ENCODE measurements at regions not wholly inside any gene's neighbourhood (a gene's known extent, or its start where the extent isn't known, plus 50 kb on each side); places are given as distances from the start of the nearest gene placed in this dataset.

DNA sequence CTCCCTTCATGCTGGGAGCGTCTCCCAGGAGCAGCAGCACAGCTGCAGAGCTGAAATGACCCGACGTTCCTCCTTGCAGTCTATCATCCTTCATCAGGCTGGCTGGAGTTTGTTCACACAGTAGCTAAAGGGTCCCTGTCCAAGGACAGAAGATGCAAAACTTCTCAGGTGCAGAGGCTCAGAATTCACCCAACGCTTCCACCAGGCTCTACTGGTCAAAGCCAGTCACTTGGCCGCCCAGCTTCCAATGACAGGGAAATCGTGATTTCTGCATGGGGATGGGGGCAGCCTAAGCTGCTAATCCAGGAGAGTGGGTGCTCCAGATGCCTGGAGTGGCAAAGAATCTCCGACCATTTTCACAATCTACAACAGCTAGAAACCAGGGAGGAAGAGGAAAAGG lies 97.0 kb upstream of the SALL3 start:
- no peak for DNase-seq (ENCODE audit: low spot score)

DNA sequence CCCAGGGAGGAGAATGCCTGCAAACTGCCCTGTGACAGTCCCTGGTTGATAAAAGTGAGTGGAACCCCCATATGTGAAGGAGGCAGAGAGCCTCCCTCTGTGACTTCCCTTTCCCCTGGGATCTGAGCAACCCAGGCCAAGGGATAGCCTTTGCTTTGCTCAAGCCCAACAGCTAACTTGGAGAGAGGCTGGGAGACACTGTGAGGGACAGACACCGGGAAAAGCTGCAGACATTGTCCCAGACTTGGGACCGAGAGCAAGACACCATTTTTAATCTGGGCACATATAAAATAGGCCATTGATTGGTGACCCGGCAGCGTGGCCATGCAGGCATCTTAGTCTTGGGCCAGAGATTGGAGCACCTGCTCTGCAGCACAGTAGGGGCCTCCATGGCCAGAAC lies 96.1 kb upstream of the SALL3 start:
- DNase-seq (ENCODE audit: low spot score): no peak

DNA sequence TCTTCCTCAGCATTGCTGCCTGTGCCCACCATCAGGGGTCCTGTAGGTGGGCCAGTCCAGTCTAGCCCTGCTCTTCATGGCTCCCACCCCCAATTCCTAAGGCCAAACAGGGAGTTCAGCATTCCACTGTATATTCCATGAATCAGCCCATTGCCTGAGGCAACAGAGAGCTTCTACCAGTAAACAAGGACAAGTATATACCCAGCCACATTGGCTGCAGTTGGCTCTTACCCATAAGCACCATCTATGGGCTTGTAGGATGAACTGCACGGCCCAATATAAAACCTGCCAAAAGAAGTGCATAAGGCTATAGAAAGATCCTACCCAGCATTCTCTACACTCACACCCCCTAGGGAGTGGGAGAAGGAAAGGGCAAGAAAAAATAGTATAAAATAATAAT lies 95.1 kb upstream of the SALL3 start:
- DNase-seq (ENCODE audit: low spot score): no peak

DNA sequence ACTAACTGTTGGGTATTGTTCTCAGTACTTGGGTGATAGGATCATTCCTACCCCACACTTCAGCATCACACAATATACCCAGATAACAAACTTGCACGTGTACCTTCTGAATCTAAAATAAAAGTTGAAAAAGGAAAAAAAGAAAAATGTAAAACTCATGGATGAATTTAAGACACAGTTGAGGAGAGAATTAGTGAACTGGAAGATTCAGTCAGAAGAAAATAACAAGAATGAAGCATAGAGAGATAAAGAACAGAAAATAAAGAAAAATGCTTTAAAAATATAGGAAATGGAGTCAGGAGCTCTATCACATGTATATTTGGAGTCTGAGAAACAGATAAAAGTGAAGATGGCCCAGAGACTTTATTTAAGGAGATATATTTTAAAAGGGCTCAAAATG lies 90.4 kb upstream of the SALL3 start:
- no peak for DNase-seq (ENCODE audit: low spot score)

DNA sequence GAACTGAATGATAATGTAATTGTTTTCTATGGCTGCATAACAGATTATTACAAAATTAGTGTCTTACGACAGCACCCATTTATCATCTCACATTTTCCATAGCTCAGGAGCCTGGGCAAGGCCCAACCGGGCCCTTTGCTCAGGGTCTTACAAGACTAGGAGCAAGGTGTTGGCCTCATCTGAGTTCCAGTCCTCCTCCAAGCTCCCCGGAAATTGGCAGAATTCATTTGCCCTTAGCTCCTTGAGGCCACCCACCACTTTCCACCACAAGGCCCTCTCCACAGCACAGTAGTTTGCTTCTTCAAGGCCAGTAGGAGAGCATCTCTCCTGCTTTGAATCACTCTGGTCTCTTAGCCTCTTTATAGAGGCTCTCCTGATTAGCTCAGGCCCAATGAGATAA lies 89.2 kb upstream of the SALL3 start:
- DNase-seq (ENCODE audit: low spot score): no peak

DNA sequence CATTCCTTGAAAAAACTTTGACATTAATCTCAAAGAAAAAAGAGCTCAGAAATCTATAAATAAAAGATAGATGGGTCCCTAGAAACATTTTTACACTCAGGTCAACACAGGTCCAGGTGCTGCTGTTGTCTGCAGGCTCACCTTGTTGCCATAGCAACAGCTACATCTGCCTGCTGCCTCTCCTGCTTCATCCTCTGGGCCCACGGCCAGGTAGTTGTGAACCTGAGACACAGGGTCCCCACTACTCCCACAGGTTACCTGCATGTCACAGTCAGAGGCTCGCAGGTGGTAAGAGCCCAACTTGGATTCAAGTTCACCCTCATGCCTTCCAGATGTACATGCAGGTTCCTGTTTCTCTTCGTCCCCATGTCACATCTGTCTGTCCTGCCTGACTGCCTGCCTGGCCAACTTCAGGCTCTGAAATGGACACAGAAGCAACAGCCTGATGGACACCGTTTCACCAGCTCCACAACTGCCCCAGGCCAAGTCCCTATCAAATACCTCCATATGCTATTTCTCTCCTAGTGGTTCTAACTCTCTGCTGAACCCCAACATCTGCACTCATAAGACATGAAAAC lies 88.3 kb upstream of the SALL3 start:
- no peak for DNase-seq (ENCODE audit: low spot score)

DNA sequence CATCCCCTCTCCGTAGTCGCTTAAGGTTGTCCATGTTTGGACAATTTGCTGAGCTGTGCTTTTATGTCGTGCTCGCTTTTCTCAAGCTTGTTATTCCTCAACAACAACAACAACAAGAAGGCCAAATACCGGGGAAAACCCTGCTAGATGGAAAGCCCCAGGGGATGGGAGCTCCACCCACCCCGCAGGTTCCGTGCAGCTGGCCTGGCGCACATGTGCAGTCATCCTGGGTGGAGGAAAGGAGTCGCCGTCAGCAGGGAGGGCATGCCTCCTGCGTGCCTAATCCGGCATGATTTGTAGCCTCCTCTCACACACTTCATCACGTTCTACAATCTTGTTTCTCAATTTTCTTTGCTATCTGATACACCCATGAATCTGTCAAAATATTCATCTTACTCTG lies 87.4 kb upstream of the SALL3 start:
- DNase-seq (ENCODE audit: low spot score): no peak

DNA sequence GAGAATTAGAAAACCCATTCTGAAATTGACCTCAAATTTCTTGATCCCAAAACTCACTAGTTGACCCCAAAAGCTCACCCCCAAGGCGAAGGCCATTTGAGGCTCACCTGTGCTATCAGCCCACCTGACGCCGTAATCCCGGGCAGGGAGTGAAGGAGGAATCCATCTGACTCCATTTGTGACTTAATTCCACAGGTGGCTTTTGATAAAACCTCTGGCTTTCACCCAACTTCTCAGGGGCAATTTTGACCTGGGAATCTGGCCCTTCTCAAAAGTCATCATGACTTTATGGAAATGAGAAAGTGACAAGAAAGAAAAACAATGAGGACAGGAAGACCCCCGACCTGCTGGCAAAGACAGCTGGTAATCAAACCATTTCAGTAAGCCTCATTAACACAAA lies 86.9 kb upstream of the SALL3 start:
- no peak for DNase-seq (ENCODE audit: low spot score)

DNA sequence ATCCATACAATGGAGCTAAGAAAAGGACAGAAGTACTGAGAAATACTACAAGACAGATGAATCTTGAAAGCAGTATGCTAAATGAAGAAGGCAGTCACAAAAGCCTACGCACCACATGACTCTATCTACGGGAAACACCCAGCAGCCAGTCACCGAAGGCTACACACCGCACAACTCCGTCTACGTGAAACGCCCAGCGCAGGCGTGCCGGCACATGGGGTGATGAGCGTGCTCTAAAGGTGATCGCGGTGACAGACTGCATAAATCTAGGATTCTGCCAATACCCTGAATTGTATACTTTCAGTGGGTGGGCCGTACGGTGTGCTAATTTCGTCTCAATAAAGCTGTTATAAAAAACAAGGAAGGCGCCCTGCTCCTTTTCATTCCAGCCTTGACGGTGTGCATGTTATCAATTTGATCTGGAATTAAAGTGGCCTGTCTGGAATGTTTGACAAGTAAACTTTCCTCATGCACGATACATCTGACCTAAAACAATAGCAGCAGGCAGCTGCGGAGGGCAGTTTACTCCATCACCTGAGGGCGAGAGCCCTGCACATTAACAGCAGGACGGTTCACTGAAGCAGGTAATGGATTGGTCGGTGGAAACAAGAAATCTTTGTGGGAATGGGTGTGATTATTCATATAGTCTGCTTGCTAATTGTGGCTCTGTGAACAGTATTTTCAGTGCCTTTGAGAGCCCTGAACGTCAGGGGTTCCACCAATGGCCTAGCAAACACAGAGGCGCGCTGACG lies 86.2 kb upstream of the SALL3 start:
- DNase-seq (ENCODE audit: low spot score): no peak

DNA sequence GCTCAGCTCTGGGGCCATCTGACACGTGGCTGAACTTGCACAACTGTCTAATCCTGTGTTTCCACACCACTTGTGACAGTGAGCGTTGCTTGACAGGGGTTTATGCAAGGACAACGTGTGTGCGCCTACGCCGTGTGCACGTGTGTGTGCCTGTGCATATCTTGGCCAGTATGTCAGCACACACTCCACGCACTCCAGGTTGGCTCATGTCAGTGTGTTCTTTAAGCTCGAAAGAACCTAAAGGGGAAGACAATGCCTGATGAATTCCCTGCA lies 85.6 kb upstream of the SALL3 start:
- DNase-seq (ENCODE audit: low spot score): no peak

DNA sequence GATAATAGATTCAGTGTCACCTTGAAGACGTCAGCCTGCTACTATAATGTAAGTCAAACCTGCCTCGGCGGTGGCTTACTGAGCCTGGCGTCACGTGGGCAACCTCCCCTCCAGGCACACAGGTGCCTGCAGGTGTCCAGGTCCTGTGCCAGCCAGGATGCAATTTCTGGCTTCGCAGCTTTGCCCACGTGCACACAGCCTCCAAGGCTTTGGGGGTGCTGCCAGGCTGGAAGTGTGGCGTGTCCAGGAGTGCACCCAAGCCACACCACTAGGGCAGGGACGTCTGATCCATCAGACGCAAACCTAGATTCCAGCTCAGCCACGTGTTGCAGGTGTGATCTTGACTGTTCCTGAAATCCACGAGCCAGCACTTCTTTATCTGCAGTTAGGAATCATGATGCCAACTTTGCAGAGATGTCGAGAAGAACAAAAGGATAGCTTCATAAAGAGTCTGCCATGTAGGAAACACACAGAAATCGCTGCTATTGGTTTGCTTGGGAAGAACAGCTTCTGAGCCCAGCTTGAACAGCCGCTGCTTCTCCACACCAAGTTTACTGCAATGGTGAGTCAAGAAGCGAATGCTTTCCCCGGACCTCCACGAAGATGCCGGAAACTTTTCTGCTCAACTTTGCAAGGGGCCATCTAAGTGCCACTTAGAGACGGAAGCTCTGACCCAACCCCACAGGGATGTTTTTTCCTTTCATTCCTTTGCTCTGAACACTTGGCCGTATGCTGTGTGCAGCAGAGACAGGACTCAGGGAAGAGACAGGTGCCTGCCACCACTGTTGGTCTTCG lies 84.2 kb upstream of the SALL3 start:
- DNase-seq (ENCODE audit: low spot score): no peak

DNA sequence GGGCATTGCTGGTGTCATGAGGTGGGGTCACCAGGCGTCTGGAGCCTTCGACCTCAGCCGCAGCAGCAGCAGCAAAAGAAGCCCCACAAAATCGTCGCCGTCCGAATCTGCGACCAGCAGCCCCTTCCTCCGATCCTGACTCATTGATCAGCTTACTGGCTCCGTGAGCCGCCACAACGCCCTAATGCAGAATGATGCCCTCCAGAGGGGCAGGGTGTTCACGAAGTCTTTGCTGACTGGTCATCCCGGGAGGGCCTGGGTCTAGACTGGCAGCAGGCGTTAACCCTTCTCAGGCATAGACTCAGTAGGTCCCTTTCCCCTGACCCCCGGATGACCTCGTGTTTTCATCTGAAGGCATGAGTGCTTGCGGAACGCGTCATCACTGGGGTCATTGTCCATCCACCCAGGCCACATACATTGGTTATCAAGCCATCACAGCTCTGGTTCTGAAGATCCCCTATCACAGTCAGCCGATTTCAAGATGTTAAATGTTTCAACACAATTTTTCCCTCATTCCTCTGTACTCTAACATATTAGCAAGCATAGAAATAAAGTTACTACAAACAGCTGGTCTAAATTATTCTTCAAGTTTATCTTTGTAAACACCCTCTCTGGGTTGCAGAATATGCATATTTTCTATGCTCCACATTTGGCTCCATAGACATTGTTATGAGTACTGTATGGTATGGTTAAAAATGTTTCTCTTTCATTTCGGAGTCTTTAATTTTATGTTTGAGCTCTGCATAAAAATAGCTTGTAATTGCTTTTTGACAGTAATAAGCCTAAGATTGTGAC lies 83.3 kb upstream of the SALL3 start:
- DNase-seq (ENCODE audit: low spot score): no peak

DNA sequence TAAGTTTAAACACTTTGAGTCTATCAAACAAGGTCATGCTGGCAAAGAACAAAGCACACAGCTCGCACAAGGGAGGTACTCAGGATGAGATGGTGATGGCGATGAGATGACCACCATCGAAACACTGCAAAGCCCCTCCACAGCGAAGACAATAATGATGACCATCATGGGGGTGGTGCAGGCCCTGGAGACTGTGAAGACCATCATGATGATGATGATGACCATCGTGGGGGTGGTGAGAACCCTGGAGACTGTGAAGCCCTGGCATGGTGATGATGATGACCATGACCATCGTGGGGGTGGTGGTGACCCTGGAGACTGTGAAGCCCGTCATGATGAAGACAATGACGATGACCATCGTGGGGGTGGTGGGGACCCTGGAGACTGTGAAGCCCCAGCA lies 81.6 kb upstream of the SALL3 start:
- DNase-seq (ENCODE audit: low spot score): no peak

DNA sequence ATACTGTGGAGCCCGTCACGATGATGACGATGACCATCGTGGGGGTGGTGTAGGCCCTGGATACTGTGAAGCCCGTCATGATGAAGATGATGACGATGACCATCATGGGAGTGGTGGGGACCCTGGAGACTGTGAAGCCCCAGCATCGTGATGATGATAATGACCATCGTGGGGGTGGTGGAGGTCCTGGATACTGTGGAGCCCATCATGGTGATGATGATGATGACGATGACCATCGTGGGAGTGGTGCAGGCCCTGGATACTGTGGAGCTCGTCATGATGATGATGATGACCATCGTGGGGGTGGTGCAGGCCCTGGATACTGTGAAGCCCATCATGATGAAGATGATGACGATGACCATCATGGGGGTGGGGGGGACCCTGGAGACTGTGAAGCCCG lies 81.0 kb upstream of the SALL3 start:
- no peak for DNase-seq (ENCODE audit: low spot score)

DNA sequence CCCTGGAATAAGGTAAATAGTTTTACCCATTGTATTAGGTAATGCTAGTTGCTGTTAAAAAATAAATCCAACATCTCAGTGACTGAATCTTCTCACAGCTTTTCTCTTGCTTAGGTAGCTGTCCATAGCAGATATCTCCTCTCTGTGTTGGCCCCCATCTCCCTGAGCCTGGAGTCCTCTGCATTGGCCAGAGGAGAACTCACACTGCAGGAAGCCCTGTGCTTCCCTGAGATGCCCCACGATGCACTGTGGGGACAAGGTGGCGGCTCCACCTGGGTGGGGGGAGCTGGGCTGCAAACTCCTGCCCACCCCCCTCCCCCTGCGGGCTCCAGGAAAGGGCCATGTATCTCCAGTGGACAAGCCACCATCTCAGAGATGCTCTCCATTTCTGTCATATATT lies 80.4 kb upstream of the SALL3 start:
- DNase-seq (ENCODE audit: low spot score): no peak

DNA sequence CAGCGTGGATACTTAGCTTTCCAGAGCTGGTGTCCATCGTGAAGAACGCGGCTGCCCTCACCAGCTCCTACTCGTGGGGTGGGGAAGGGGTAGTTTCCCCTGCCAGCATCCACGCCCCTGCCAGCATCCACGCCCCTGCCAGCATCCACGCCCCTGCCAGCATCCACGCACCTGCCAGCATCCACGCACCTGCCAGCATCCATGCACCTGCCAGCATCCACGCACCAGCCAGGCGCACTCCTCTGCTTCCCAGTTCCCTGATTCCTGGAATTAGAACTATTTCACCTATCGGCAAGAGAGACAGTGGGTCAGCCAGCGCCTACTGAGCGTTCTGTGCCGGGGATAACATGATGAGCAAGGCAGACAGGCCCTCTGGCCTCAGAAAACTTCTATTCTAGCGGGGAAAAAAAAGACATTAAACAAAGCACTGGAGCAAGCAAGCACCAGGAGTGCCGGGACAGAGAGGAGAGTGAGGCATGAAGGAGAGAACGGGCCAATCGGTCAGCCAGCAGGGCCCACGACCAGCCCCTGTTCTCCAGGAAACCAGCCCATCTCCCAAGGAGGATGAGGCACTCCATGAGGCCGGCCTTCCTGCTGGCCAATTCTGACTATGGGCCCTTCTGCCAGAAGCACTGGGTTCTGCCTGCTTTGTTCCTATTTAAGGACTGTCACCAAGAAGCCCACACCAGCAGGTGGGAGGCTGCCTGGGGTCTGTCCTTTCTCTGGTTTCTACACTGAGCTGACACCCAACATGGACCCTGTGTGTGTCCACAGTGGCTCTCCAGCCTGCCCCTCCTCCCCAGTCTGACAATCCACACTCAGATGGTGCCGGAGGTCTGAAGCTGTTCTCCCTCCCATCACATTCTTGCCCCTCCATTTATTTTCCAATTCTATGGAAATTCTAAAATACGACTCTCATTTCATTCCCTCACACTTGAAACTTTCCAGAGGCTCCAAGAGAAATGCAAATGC lies 78.4 kb upstream of the SALL3 start:
- no peak for DNase-seq (ENCODE audit: low spot score)

DNA sequence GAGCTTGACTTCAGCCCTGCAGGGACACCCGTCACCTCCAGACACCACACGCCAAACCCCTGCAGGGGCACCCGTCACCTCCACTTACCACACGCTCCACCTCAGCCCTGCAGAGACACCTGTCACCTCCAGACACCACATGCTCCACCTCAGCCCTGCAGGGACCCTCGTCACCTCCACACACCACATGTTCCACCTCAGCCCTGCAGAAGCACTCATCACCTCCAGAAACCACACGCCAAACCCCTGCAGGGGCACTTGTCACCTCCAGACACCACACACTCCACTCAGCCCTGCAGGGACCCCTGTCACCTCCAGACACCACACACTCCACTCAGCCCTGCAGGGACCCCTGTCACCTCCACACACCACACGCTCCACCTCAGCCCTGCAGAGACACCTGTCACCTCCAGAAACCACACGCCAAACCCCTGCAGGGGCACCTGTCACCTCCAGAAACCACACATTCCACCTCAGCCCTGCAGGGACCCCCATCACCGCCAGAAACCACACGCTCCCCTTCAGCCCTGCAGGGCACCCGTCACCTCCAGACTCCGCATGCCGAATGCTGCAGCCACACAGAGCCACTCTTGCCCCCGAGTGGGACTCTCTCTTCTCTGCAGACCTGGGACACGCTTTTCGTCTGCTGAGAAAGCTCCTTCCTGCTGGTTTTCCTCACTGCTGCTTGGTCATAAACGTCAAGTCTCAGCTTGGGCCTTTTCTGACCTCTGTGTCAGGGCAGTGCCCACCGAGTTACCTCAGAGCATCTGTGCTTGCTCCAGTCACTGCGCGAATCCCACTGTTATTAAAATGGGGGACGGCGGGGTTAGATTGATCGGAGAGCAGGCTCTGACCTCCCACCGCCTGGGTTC lies 77.5 kb upstream of the SALL3 start:
- DNase-seq (ENCODE audit: low spot score): no peak

DNA sequence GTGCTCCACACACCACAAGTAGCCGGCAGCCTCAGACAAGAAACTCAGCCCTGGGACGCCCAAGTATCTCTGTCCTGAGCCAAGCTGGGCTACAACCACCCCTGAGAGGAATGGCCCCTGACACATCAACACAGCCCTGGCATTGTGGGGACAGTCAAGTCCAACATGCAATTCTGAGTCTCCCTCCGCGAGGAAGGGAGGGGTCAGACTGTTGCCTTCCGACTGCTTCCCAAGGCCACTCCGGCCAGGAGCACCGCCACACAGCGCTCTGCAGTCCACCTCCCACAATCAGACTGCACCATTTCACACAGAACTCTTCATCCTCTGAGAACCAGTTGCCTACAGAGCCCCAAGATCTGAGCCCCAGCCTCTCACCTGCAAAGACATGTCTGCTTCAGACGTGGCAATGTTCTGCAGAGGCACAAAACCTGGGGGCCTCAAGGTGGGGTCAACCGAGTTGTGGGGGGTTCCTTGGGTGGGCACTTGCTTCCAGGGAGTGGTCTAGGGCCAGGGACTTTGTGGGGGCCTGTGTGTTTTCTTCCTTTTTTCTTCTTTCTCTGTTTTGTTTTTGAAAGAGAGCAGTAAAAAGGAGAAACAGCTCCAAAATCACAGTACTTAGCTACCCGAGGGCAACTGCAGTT lies 76.7 kb upstream of the SALL3 start:
- no peak for DNase-seq (ENCODE audit: low spot score)

DNA sequence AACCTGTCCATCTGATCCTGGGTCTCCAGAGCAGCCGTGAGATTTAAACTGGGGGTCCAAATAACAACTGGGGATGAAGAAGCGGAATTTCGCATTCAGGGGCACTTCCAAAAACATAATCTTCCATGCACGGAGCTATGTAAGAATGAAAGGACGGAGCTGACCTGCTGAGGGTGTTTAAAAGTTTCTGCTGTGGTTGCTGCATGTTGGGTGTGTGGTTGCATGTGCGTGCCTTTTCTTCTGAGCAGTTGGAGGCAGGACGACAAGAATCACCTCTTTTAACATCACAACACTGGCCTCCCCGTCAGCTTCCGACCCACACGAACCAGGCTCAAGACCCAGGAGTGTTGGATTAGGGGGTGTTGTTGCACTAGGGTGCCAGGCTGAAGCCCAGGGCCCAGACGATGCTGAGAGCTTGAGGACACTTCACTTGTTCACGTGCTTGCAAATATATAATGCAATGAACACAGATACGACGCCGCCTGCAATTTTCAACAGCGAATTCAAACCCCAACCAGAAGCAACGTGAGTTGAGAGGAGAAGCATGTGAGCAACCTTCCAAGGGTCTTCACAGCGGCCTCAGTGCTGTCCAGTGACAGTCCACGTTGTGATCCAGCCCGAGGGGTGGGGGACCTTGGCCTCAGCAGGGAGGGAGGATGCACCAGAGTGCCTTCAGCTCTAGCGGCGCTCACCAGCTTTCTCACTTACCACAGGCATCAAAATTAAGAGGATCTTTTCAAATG lies 76.0 kb upstream of the SALL3 start:
- no peak for DNase-seq (ENCODE audit: low spot score)

DNA sequence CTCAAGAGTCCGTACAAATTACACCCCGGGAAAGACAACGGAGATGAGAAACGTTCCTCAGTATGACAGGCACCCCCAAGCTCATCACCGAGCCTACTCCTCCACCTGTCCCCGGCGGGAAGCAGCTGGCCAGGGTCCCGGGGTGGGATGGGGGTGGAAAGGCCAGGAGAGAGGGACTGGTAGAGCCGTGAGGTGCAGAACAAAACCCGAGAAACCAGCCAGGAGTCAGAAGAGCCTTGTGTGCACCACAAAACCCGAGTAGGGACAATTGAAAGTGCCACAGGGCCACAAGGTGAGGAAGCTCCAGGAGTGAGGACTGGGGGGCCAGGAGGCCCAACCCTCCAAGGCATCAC lies 75.5 kb upstream of the SALL3 start:
- DNase-seq (ENCODE audit: low spot score): peak; percentile 31

Data from D341Med (cell line).